Activated T-cell treated with anti-CD3 and anti-CD28 coated beads, Interleukin-2, amount 50 U/mL, for 4 hours (primary cell): ENCODE measurements at regions not wholly inside any gene's neighbourhood (a gene's known extent, or its start where the extent isn't known, plus 50 kb on each side); places are given as distances from the start of the nearest gene placed in this dataset.

Experiments
- ATAC-seq, 2 donors: fragments of 200-7000 bp; cut with Tn5 transposase; one replicate each; pipeline ENCODE4 v1.10.0; 2021
- DNase-seq: peaks from one replicate; pipeline ENCODE4 v3.0.0-alpha.2; 2020
- H3K27me3 Mint-ChIP-seq: one replicate; pipeline ENCODE4 v1.8.0; 2021; ENCODE audit warnings: low read depth, mixed read lengths
- H3K36me3 Mint-ChIP-seq: one replicate; pipeline ENCODE4 v1.8.0; 2022; ENCODE audit warnings: mixed read lengths; ENCODE audit not compliant: insufficient read depth
- H3K4me1 Mint-ChIP-seq: one replicate; pipeline ENCODE4 v1.8.0; 2021; ENCODE audit warnings: low read depth, mixed read lengths
- H3K4me3 Mint-ChIP-seq: one replicate; pipeline ENCODE4 v1.8.0; 2021; ENCODE audit warnings: mild to moderate bottlenecking, moderate library complexity, mixed read lengths
- H3K9me3 Mint-ChIP-seq: one replicate; pipeline ENCODE4 v1.8.0; 2021; ENCODE audit warnings: mixed read lengths

- Mint-ChIP-seq H3K4me3 (no peak overlapping the region), H3K4me1 (peaks cover 5% of the 10 kb centered on the region), H3K27me3 (peaks cover 5% of the 10 kb centered on the region), H3K36me3 (no peaks in the 10 kb centered on the region), H3K9me3 (no peaks in the 10 kb centered on the region)
- DNase-seq, result no peak
- no peak for ATAC-seq
Observed at GRCh38 chr12:131478468-131478867, 232.4 kb upstream of the SFSWAP start.

GRCh38 chr12:131482199-131482598, 228.7 kb upstream of the SFSWAP start:
- ATAC-seq (no peak), DNase-seq (no peak)
- Mint-ChIP-seq H3K4me1 (peaks cover 1% of the 10 kb centered on the region), H3K9me3 (no peaks in the 10 kb centered on the region), H3K4me3 (no peak overlapping the region), H3K36me3 (no peaks in the 10 kb centered on the region), H3K27me3 (peaks cover 5% of the 10 kb centered on the region)

- Mint-ChIP-seq H3K4me1 (peaks cover 6% of the 10 kb centered on the region), H3K27me3 (peaks cover 5% of the 10 kb centered on the region), H3K4me3 (no peak overlapping the region), H3K36me3 (no peaks in the 10 kb centered on the region), H3K9me3 (no peaks in the 10 kb centered on the region)
- DNase-seq (no peak), ATAC-seq (no peak)
Observed at GRCh38 chr12:131482686-131483085, 228.2 kb upstream of the SFSWAP start.

GRCh38 chr12:131486451-131487230, 224.2 kb upstream of the SFSWAP start:
- DNase-seq (no peak), ATAC-seq (no peak)
- Mint-ChIP-seq H3K4me1 (peaks cover 9% of the 10 kb centered on the region), H3K36me3 (no peaks in the 10 kb centered on the region), H3K4me3 (no peak overlapping the region), H3K9me3 (no peaks in the 10 kb centered on the region), H3K27me3 (peaks cover 7% of the 10 kb centered on the region)

GRCh38 chr12:131487388-131488124, 223.3 kb upstream of the SFSWAP start:
- H3K4me3 Mint-ChIP-seq, result no peak overlapping the region
- ATAC-seq, result no peak

GRCh38 chr12:131489718-131490117, 221.2 kb upstream of the SFSWAP start:
- Mint-ChIP-seq H3K4me1 (peaks cover 9% of the 10 kb centered on the region), H3K4me3 (no peak overlapping the region), H3K36me3 (no peaks in the 10 kb centered on the region), H3K27me3 (peaks cover 2% of the 10 kb centered on the region), H3K9me3 (no peaks in the 10 kb centered on the region)
- ATAC-seq, result no peak
- no peak for DNase-seq

More at GRCh38 chr12:131487388-131488124, 223.3 kb upstream of the SFSWAP start:
- Mint-ChIP-seq H3K36me3 (no peaks in the 10 kb centered on the region), H3K9me3 (no peaks in the 10 kb centered on the region), H3K4me1 (peaks cover 9% of the 10 kb centered on the region), H3K27me3 (peaks cover 7% of the 10 kb centered on the region)
- DNase-seq, result no peak

GRCh38 chr12:131491155-131491554, 219.7 kb upstream of the SFSWAP start:
- Mint-ChIP-seq H3K9me3 (no peaks in the 10 kb centered on the region), H3K27me3 (peaks cover 2% of the 10 kb centered on the region), H3K4me1 (peaks cover 9% of the 10 kb centered on the region), H3K4me3 (no peak overlapping the region), H3K36me3 (no peaks in the 10 kb centered on the region)
- ATAC-seq (no peak), DNase-seq (no peak)

- no peak for DNase-seq
- Mint-ChIP-seq H3K4me3 (no peak overlapping the region), H3K36me3 (no peaks in the 10 kb centered on the region), H3K4me1 (peaks cover 9% of the 10 kb centered on the region), H3K27me3 (peaks cover 2% of the 10 kb centered on the region), H3K9me3 (no peaks in the 10 kb centered on the region)
- ATAC-seq, result no peak
Observed at GRCh38 chr12:131491916-131492490, 218.9 kb upstream of the SFSWAP start.

- no peak for DNase-seq
Observed at GRCh38 chr12:131493068-131493826, 217.6 kb upstream of the SFSWAP start.

GRCh38 chr12:131494216-131494615, 216.7 kb upstream of the SFSWAP start:
- no peaks in the 10 kb centered on the region for H3K9me3 Mint-ChIP-seq
- H3K4me3 Mint-ChIP-seq, result no peak overlapping the region
- DNase-seq, result no peak
- H3K36me3 Mint-ChIP-seq, result no peaks in the 10 kb centered on the region
- no peak for ATAC-seq
- H3K4me1 Mint-ChIP-seq, result no peaks in the 10 kb centered on the region
- H3K27me3 Mint-ChIP-seq, result peaks cover 2% of the 10 kb centered on the region

More at GRCh38 chr12:131493068-131493826, 217.6 kb upstream of the SFSWAP start:
- Mint-ChIP-seq H3K9me3 (no peaks in the 10 kb centered on the region), H3K36me3 (no peaks in the 10 kb centered on the region), H3K4me1 (no peaks in the 10 kb centered on the region), H3K4me3 (no peak overlapping the region), H3K27me3 (peaks cover 2% of the 10 kb centered on the region)
- no peak for ATAC-seq

GRCh38 chr12:131494741-131495524, 216.0 kb upstream of the SFSWAP start:
- Mint-ChIP-seq H3K36me3 (no peaks in the 10 kb centered on the region), H3K27me3 (peaks cover 2% of the 10 kb centered on the region), H3K4me1 (no peaks in the 10 kb centered on the region), H3K4me3 (no peak overlapping the region), H3K9me3 (no peaks in the 10 kb centered on the region)
- DNase-seq (no peak), ATAC-seq (no peak)

GRCh38 chr12:131497966-131498365, 212.9 kb upstream of the SFSWAP start:
- no peaks in the 10 kb centered on the region for H3K9me3 Mint-ChIP-seq
- no peaks in the 10 kb centered on the region for H3K36me3 Mint-ChIP-seq
- ATAC-seq, result no peak
- no peaks in the 10 kb centered on the region for H3K27me3 Mint-ChIP-seq
- DNase-seq, result no peak
- H3K4me1 Mint-ChIP-seq, result no peaks in the 10 kb centered on the region
- no peak overlapping the region for H3K4me3 Mint-ChIP-seq

GRCh38 chr12:131499160-131499863, 211.6 kb upstream of the SFSWAP start:
- ATAC-seq (no peak), DNase-seq (no peak)
- H3K36me3 Mint-ChIP-seq, result no peaks in the 10 kb centered on the region
- H3K9me3 Mint-ChIP-seq, result no peaks in the 10 kb centered on the region
- H3K4me1 Mint-ChIP-seq, result no peaks in the 10 kb centered on the region
- H3K4me3 Mint-ChIP-seq, result no peak overlapping the region
- no peaks in the 10 kb centered on the region for H3K27me3 Mint-ChIP-seq
